ENCODE measurements at regions not wholly inside any gene's neighbourhood (a gene's known extent, or its start where the extent isn't known, plus 50 kb on each side); places are given as distances from the start of the nearest gene placed in this dataset.

DNA sequence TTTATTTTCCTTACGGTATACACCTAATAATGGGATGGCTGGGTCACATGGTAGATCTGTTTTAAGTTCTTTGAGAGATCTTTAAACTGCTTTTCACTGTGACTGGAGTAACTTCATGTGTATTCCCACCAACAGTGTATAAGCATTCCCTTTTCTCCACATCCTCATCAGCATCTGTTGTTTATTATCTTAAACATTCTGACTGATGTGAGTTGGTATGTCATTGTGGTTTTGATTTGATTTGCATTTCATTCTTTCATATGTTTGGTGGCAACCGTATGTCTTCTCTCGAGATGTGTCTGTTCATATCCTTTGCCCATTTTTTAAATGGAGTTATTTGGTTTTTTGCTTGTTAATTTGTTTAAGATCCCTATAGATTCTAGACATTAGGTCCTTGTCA, 114.8 kb downstream of the DDX3Y start:
- TF ChIP-seq, protein P1, sequence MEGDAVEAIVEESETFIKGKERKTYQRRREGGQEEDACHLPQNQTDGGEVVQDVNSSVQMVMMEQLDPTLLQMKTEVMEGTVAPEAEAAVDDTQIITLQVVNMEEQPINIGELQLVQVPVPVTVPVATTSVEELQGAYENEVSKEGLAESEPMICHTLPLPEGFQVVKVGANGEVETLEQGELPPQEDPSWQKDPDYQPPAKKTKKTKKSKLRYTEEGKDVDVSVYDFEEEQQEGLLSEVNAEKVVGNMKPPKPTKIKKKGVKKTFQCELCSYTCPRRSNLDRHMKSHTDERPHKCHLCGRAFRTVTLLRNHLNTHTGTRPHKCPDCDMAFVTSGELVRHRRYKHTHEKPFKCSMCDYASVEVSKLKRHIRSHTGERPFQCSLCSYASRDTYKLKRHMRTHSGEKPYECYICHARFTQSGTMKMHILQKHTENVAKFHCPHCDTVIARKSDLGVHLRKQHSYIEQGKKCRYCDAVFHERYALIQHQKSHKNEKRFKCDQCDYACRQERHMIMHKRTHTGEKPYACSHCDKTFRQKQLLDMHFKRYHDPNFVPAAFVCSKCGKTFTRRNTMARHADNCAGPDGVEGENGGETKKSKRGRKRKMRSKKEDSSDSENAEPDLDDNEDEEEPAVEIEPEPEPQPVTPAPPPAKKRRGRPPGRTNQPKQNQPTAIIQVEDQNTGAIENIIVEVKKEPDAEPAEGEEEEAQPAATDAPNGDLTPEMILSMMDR (IDR thresholded peaks at IDR 0.05; ENCODE audit: borderline replicate concordance, extremely low read depth, low read length, poor library complexity, severe bottlenecking): no peak
- TF ChIP-seq EZH2 (IDR thresholded peaks at IDR 0.05; ENCODE audit: borderline replicate concordance, low read depth, low read length, severe bottlenecking): no peak

Data from DND-41 (cell line).